ENCODE measurements at regions not wholly inside any gene's neighbourhood (a gene's known extent, or its start where the extent isn't known, plus 50 kb on each side); places are given as distances from the start of the nearest gene placed in this dataset.

DNA sequence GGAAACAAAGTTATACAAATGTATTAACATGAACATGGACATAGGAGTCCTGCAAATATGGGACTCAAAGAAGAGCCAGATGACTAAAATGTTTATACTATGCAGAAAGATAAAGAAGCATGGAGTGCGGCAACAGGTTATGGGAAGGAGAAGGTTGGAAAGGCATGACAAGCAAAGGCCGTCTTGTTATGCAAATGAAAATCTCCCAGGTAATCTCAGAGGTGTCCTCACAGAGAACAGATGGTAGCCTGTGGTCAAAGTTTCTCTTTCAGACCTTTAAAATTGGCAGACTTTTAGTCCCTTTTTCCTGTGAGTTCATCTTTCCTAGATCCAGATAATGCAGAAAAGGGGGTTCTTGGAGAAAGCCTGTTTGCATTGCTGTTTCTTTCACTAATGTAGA, 116.4 kb upstream of the BEND4 start:
- H4K20me1 ChIP-seq (ENCODE audit: insufficient read depth, low read length): no peaks in the 10 kb centered on the region
- no CpG with 5 or more reads among the region's 2 CpGs for WGBS, 2 experiments (ENCODE audit: extremely low coverage in 2 of 2, insufficient read length in 1 of 2)
- no peak overlapping the region for H4K91ac ChIP-seq (ENCODE audit: insufficient read depth, low read depth, low read length)
- dilution Hi-C loops (cut with HindIII; ENCODE audit: low sequenced_read_pairs, unreplicated experiment): no loop called here
- H4K5ac ChIP-seq (ENCODE audit: low read depth, low read length): no peak overlapping the region
- no peak for ATAC-seq (ENCODE audit: low read depth)
- H3K56ac ChIP-seq (ENCODE audit: extremely low read depth, insufficient read depth, low read length): no peak overlapping the region
- no peak overlapping the region for H3K4me3 ChIP-seq (ENCODE audit: insufficient read depth, low read depth, low read length)
- H3K9me3 ChIP-seq (ENCODE audit: control insufficient read depth, insufficient read depth, low read length): no peaks in the 10 kb centered on the region
- no peak overlapping the region for H3K4me2 ChIP-seq (ENCODE audit: low read depth, low read length)
- no peak overlapping the region for H2AK9ac ChIP-seq (replicated peaks; ENCODE audit: low read depth, low read length, poor library complexity)
- in situ Hi-C loops (cut with MboI; ENCODE audit: low sequenced_read_pairs): no loop called here
- H3K27me3 ChIP-seq (ENCODE audit: control insufficient read depth, insufficient read depth, low read length): no peaks in the 10 kb centered on the region
- H3K9me1 ChIP-seq (ENCODE audit: insufficient read depth, low read length): no peaks in the 10 kb centered on the region
- no peak overlapping the region for H3K23ac ChIP-seq (ENCODE audit: low read depth, low read length)
- H2BK120ac ChIP-seq (ENCODE audit: low read depth, low read length): no peak overlapping the region
- TF ChIP-seq BHLHE40 (IDR thresholded peaks at IDR 0.05; ENCODE audit: low read depth, low read length) (no peak), FOS (IDR thresholded peaks at IDR 0.05; ENCODE audit: low read depth, low read length) (no peak)
- TF ChIP-seq, protein P1, sequence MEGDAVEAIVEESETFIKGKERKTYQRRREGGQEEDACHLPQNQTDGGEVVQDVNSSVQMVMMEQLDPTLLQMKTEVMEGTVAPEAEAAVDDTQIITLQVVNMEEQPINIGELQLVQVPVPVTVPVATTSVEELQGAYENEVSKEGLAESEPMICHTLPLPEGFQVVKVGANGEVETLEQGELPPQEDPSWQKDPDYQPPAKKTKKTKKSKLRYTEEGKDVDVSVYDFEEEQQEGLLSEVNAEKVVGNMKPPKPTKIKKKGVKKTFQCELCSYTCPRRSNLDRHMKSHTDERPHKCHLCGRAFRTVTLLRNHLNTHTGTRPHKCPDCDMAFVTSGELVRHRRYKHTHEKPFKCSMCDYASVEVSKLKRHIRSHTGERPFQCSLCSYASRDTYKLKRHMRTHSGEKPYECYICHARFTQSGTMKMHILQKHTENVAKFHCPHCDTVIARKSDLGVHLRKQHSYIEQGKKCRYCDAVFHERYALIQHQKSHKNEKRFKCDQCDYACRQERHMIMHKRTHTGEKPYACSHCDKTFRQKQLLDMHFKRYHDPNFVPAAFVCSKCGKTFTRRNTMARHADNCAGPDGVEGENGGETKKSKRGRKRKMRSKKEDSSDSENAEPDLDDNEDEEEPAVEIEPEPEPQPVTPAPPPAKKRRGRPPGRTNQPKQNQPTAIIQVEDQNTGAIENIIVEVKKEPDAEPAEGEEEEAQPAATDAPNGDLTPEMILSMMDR (conservative IDR thresholded peaks at IDR 0.05; ENCODE audit: low read depth, low read length): no peak
- no peak overlapping the region for H2AFZ ChIP-seq (replicated peaks; ENCODE audit: low read length, poor library complexity)
- POLR2A ChIA-PET (ENCODE audit: unreplicated experiment): no interaction called here
- H3K79me1 ChIP-seq (ENCODE audit: low read depth in 1 of 2, low read length in 2 of 2): no peaks in the 10 kb centered on the region
- no peak overlapping the region for H2AK5ac ChIP-seq (ENCODE audit: low read depth, low read length)
- H3K4me1 ChIP-seq (ENCODE audit: control insufficient read depth, insufficient read depth, low read length): no peaks in the 10 kb centered on the region
- H4K8ac ChIP-seq (ENCODE audit: low read depth in 2 of 2, low read length in 2 of 2): no peak overlapping the region
- H3K14ac ChIP-seq (replicated peaks; ENCODE audit: low read depth, low read length): no peak overlapping the region
- no peak overlapping the region for H2BK5ac ChIP-seq (ENCODE audit: low read depth, low read length, poor library complexity, severe bottlenecking)
- no peak overlapping the region for H2BK20ac ChIP-seq (ENCODE audit: low read depth, low read length)
- no peak overlapping the region for H2BK15ac ChIP-seq (ENCODE audit: low read depth, low read length)
- CTCF ChIA-PET: no interaction called here
- intact Hi-C loops (cut with micrococcal nuclease): no loop called here
- H3K9ac ChIP-seq (ENCODE audit: low read depth, low read length): no peak overlapping the region
- H3K4ac ChIP-seq (ENCODE audit: low read depth, low read length): no peak overlapping the region
- H3K18ac ChIP-seq (ENCODE audit: low read depth, low read length): no peak overlapping the region
- no peak for DNase-seq
- no peak overlapping the region for H3K27ac ChIP-seq (ENCODE audit: insufficient read depth, low read length)
- H3K36me3 ChIP-seq (ENCODE audit: control insufficient read depth, insufficient read depth, low read length): no peaks in the 10 kb centered on the region
- no TSS peak for BruUV-seq (replicated peaks)

All from IMR-90 (cell line).